ENCODE measurements at regions not wholly inside any gene's neighbourhood (a gene's known extent, or its start where the extent isn't known, plus 50 kb on each side); places are given as distances from the start of the nearest gene placed in this dataset.

- no peak overlapping the region for H3K27ac Mint-ChIP-seq (ENCODE audit: unreplicated experiment)
- TF ChIP-seq CTCF (IDR thresholded peaks at IDR 0.05; ENCODE audit: insufficient read depth in 1 of 2, low read depth in 1 of 2, low read length in 1 of 2, severe bottlenecking in 1 of 2, unreplicated experiment in 1 of 2), result no peak
- Histone ChIP-seq H3K4me3 (ENCODE audit: low read depth, low read length) (no peak overlapping the region), H3K27me3 (replicated peaks; ENCODE audit: control insufficient read depth, insufficient read depth, low read length) (no peaks in the 10 kb centered on the region), H3K4me1 (no peaks in the 10 kb centered on the region), H3K9me3 (no peaks in the 10 kb centered on the region), H3K36me3 (ENCODE audit: control insufficient read depth, insufficient read depth, low read length) (no peaks in the 10 kb centered on the region)
- no peak for DNase-seq
- no peaks in the 10 kb centered on the region for H3K4me1 Mint-ChIP-seq (ENCODE audit: low read depth, unreplicated experiment)
- H3K36me3 Mint-ChIP-seq (ENCODE audit: insufficient read depth, unreplicated experiment), result no peaks in the 10 kb centered on the region
- BruUV-seq (replicated peaks), result no TSS peak
- POLR2A ChIA-PET, result no interaction called here
- CTCF ChIA-PET, result no interaction called here
- peaks cover 7% of the 10 kb centered on the region for H3K27me3 Mint-ChIP-seq (ENCODE audit: insufficient read depth, unreplicated experiment)
- H3K4me3 Mint-ChIP-seq (ENCODE audit: unreplicated experiment), result no peak overlapping the region
- intact Hi-C loops (cut with micrococcal nuclease; ENCODE audit: unreplicated experiment), result no loop called here
- no peaks in the 10 kb centered on the region for H3K9me3 Mint-ChIP-seq (ENCODE audit: unreplicated experiment)
These were observed 543.1 kb upstream of the MBL2 start for GRCh38 chr10:53315709-53316108.

- H3K4me1 Mint-ChIP-seq (ENCODE audit: low read depth, unreplicated experiment), result no peaks in the 10 kb centered on the region
- intact Hi-C loops (cut with micrococcal nuclease; ENCODE audit: unreplicated experiment), result no loop called here
- H3K27ac Mint-ChIP-seq (ENCODE audit: unreplicated experiment), result no peak overlapping the region
- H3K4me3 Mint-ChIP-seq (ENCODE audit: unreplicated experiment), result no peak overlapping the region
- H3K9me3 ChIP-seq, result no peaks in the 10 kb centered on the region
- H3K9me3 Mint-ChIP-seq (ENCODE audit: unreplicated experiment), result no peaks in the 10 kb centered on the region
- no peaks in the 10 kb centered on the region for H3K36me3 ChIP-seq (ENCODE audit: control insufficient read depth, insufficient read depth, low read length)
- H3K27me3 Mint-ChIP-seq (ENCODE audit: insufficient read depth, unreplicated experiment), result peaks cover 7% of the 10 kb centered on the region
- POLR2A ChIA-PET, result no interaction called here
- BruUV-seq (replicated peaks), result no TSS peak
- H3K4me1 ChIP-seq, result no peaks in the 10 kb centered on the region
- H3K36me3 Mint-ChIP-seq (ENCODE audit: insufficient read depth, unreplicated experiment), result no peaks in the 10 kb centered on the region
- no peak for TF ChIP-seq CTCF (IDR thresholded peaks at IDR 0.05; ENCODE audit: insufficient read depth in 1 of 2, low read depth in 1 of 2, low read length in 1 of 2, severe bottlenecking in 1 of 2, unreplicated experiment in 1 of 2)
- CTCF ChIA-PET, result no interaction called here
- no peak overlapping the region for H3K4me3 ChIP-seq (ENCODE audit: low read depth, low read length)
- H3K27me3 ChIP-seq (replicated peaks; ENCODE audit: control insufficient read depth, insufficient read depth, low read length), result no peaks in the 10 kb centered on the region
- DNase-seq, result no peak
These were observed 542.3 kb upstream of the MBL2 start for GRCh38 chr10:53314876-53315275.

GRCh38 chr10:53298443-53298842 lies 525.9 kb upstream of the MBL2 start:
- H3K9me3 ChIP-seq, result no peaks in the 10 kb centered on the region
- no peaks in the 10 kb centered on the region for H3K4me1 ChIP-seq
- ChIA-PET CTCF (interaction anchor here (1.0 kb wide), 1 partner anchor 481 kb away, joined by 3 read pairs; no protein-coding TSS in a partner anchor), POLR2A (no interaction called here)
- no peak overlapping the region for H3K4me3 ChIP-seq (ENCODE audit: low read depth, low read length)
- no peak overlapping the region for H3K4me3 Mint-ChIP-seq (ENCODE audit: unreplicated experiment)
- no peaks in the 10 kb centered on the region for H3K36me3 Mint-ChIP-seq (ENCODE audit: insufficient read depth, unreplicated experiment)
- BruUV-seq (replicated peaks), result no TSS peak
- H3K36me3 ChIP-seq (ENCODE audit: control insufficient read depth, insufficient read depth, low read length), result no peaks in the 10 kb centered on the region
- no peak overlapping the region for H3K27ac Mint-ChIP-seq (ENCODE audit: unreplicated experiment)
- no peak for DNase-seq
- peaks cover 2% of the 10 kb centered on the region for H3K9me3 Mint-ChIP-seq (ENCODE audit: unreplicated experiment)
- H3K4me1 Mint-ChIP-seq (ENCODE audit: low read depth, unreplicated experiment), result no peaks in the 10 kb centered on the region
- H3K27me3 ChIP-seq (replicated peaks; ENCODE audit: control insufficient read depth, insufficient read depth, low read length), result no peaks in the 10 kb centered on the region
- H3K27me3 Mint-ChIP-seq (ENCODE audit: insufficient read depth, unreplicated experiment), result no peaks in the 10 kb centered on the region
- intact Hi-C loops (cut with micrococcal nuclease; ENCODE audit: unreplicated experiment), result loop anchor here (5.0 kb wide), 1 partner anchor 416 kb away; no protein-coding TSS in a partner anchor
- TF ChIP-seq CTCF (IDR thresholded peaks at IDR 0.05; ENCODE audit: insufficient read depth in 1 of 2, low read depth in 1 of 2, low read length in 1 of 2, severe bottlenecking in 1 of 2, unreplicated experiment in 1 of 2), result no peak
